Right lobe of liver (tissue), 4 donors: ENCODE measurements at regions not wholly inside any gene's neighbourhood (a gene's known extent, or its start where the extent isn't known, plus 50 kb on each side); places are given as distances from the start of the nearest gene placed in this dataset.

Experiments used
- CTCF ChIP-seq, 4 donors: fragments of 200-600 bp in 3 of 4; fragments of 450-650 bp in 1 of 4; IDR thresholded peaks; one replicate each; pipeline versions ENCODE4 v1.5.1 to v1.8.0; 2016 to 2022; ENCODE audit warnings: antibody characterized with exemption in 4 of 4, mild to moderate bottlenecking in 2 of 4
- POLR2A ChIP-seq: fragments of 450-650 bp; IDR thresholded peaks from one replicate; pipeline ENCODE4 v1.6.1; 2017; ENCODE audit warnings: antibody characterized with exemption, mild to moderate bottlenecking
- donor health status: DM: no; HTN: no; CAD: no.
- donor health status: DM: no; HTN: no; CAD: no.
- donor health status: DM: no; HTN: yes; CAD: no.

- TF ChIP-seq POLR2A (no peak), CTCF (IDR thresholded peaks at IDR 0.05) (no peak)
Observed at GRCh38 chr1:38686167-38686926, 173.2 kb downstream of the RRAGC start.
